ENCODE measurements at regions not wholly inside any gene's neighbourhood (a gene's known extent, or its start where the extent isn't known, plus 50 kb on each side); places are given as distances from the start of the nearest gene placed in this dataset.

- DNase-seq: peak; percentile 79
Measured at GRCh38 chr6:45830441-45831139, 185.1 kb downstream of the CLIC5 start.

GRCh38 chr6:45829873-45830272 is 185.8 kb downstream of the CLIC5 start:
- DNase-seq: no peak

GRCh38 chr6:45827952-45828530 is 187.6 kb downstream of the CLIC5 start:
- DNase-seq: no peak

- DNase-seq: no peak
Measured at GRCh38 chr6:45822873-45823272, 192.8 kb downstream of the CLIC5 start.

- DNase-seq: peak; percentile 59
Measured at GRCh38 chr6:45822246-45822812, 193.3 kb downstream of the CLIC5 start.

- DNase-seq: no peak
Measured at GRCh38 chr6:45818655-45819054, 197.0 kb downstream of the CLIC5 start.

- no peak for DNase-seq
Measured at GRCh38 chr6:45816674-45817297, 198.9 kb downstream of the CLIC5 start.

GRCh38 chr6:45815466-45816125 is 200.1 kb downstream of the CLIC5 start:
- DNase-seq: no peak

- DNase-seq: no peak
Measured at GRCh38 chr6:45814772-45815171, 200.9 kb downstream of the CLIC5 start.

GRCh38 chr6:45813943-45814342 is 201.7 kb downstream of the CLIC5 start:
- DNase-seq: no peak

GRCh38 chr6:45812922-45813321 is 202.7 kb downstream of the CLIC5 start:
- DNase-seq: no peak

GRCh38 chr6:45808917-45809316 is 206.7 kb downstream of the CLIC5 start:
- DNase-seq: no peak

- DNase-seq: no peak
Measured at GRCh38 chr6:45808042-45808645, 207.5 kb downstream of the CLIC5 start.

GRCh38 chr6:45807311-45808041 is 208.2 kb downstream of the CLIC5 start:
- DNase-seq: no peak

- DNase-seq: no peak
Measured at GRCh38 chr6:45806172-45806571, 209.5 kb downstream of the CLIC5 start.

GRCh38 chr6:45803071-45803470 is 212.6 kb downstream of the CLIC5 start:
- no peak for DNase-seq

- DNase-seq: peak; percentile 76
Measured at GRCh38 chr6:45801471-45802289, 214.0 kb downstream of the CLIC5 start.

GRCh38 chr6:45800911-45801310 is 214.7 kb downstream of the CLIC5 start:
- DNase-seq: no peak

GRCh38 chr6:45795678-45796077 is 220.0 kb downstream of the CLIC5 start:
- DNase-seq: no peak

- DNase-seq: no peak
Measured at GRCh38 chr6:45794465-45794864, 221.2 kb downstream of the CLIC5 start.
